ENCODE measurements at regions not wholly inside any gene's neighbourhood (a gene's known extent, or its start where the extent isn't known, plus 50 kb on each side); places are given as distances from the start of the nearest gene placed in this dataset.
"Not testable (repeated sequence)": the region's sequence is repeated elsewhere in the genome, so short reads cannot be mapped to it uniquely, and the experiment has no call there.

GRCh38 chr2:94769733-94770132, 101.5 kb upstream of the TEKT4 start:
- H3K27ac Mint-ChIP-seq: no peak overlapping the region
- H3K4me3 Mint-ChIP-seq: no peak overlapping the region
- DNase-seq: no peak
- no peaks in the 10 kb centered on the region for H3K9me3 Mint-ChIP-seq
- H3K4me1 Mint-ChIP-seq (ENCODE audit: low read depth): no peaks in the 10 kb centered on the region
- no peaks in the 10 kb centered on the region for H3K36me3 Mint-ChIP-seq (ENCODE audit: low read depth)
- H3K27me3 Mint-ChIP-seq: no peaks in the 10 kb centered on the region

GRCh38 chr2:94774851-94775250, 96.4 kb upstream of the TEKT4 start:
- Mint-ChIP-seq H3K4me3 (no peak overlapping the region), H3K9me3 (no peaks in the 10 kb centered on the region), H3K27me3 (no peaks in the 10 kb centered on the region), H3K36me3 (ENCODE audit: low read depth) (no peaks in the 10 kb centered on the region), H3K4me1 (ENCODE audit: low read depth) (no peaks in the 10 kb centered on the region), H3K27ac (no peak overlapping the region)
- DNase-seq: no peak

GRCh38 chr2:94776036-94776435, 95.2 kb upstream of the TEKT4 start:
- no peak overlapping the region for H3K4me3 Mint-ChIP-seq
- DNase-seq: no peak
- no peak overlapping the region for H3K27ac Mint-ChIP-seq
- no peaks in the 10 kb centered on the region for H3K36me3 Mint-ChIP-seq (ENCODE audit: low read depth)
- no peaks in the 10 kb centered on the region for H3K4me1 Mint-ChIP-seq (ENCODE audit: low read depth)
- H3K27me3 Mint-ChIP-seq: no peaks in the 10 kb centered on the region
- no peaks in the 10 kb centered on the region for H3K9me3 Mint-ChIP-seq

GRCh38 chr2:94785105-94785504, 86.1 kb upstream of the TEKT4 start:
- DNase-seq; H3K4me1 Mint-ChIP-seq (ENCODE audit: low read depth); H3K36me3 Mint-ChIP-seq (ENCODE audit: low read depth); H3K27me3 Mint-ChIP-seq; H3K4me3 Mint-ChIP-seq; H3K27ac Mint-ChIP-seq; H3K9me3 Mint-ChIP-seq: not testable (repeated sequence)

GRCh38 chr2:94786424-94786823, 84.8 kb upstream of the TEKT4 start:
- not testable (repeated sequence) for H3K4me1 Mint-ChIP-seq (ENCODE audit: low read depth); H3K9me3 Mint-ChIP-seq; H3K4me3 Mint-ChIP-seq; DNase-seq; H3K27me3 Mint-ChIP-seq; H3K27ac Mint-ChIP-seq; H3K36me3 Mint-ChIP-seq (ENCODE audit: low read depth)

- H3K27me3 Mint-ChIP-seq; H3K36me3 Mint-ChIP-seq (ENCODE audit: low read depth); H3K4me1 Mint-ChIP-seq (ENCODE audit: low read depth); DNase-seq; H3K27ac Mint-ChIP-seq; H3K4me3 Mint-ChIP-seq; H3K9me3 Mint-ChIP-seq: not testable (repeated sequence)
These were observed 81.1 kb upstream of the TEKT4 start for GRCh38 chr2:94790169-94790568.

- not testable (repeated sequence) for DNase-seq
These were observed 74.0 kb upstream of the TEKT4 start for GRCh38 chr2:94797235-94797634.

More at GRCh38 chr2:94797235-94797634, 74.0 kb upstream of the TEKT4 start:
- not testable (repeated sequence) for H3K9me3 Mint-ChIP-seq; H3K27ac Mint-ChIP-seq; H3K4me3 Mint-ChIP-seq; H3K4me1 Mint-ChIP-seq (ENCODE audit: low read depth); H3K36me3 Mint-ChIP-seq (ENCODE audit: low read depth); H3K27me3 Mint-ChIP-seq
